ENCODE measurements at regions not wholly inside any gene's neighbourhood (a gene's known extent, or its start where the extent isn't known, plus 50 kb on each side); places are given as distances from the start of the nearest gene placed in this dataset.

GRCh38 chr6:147758303-147758702 is 249.8 kb downstream of the SAMD5 start:
- TF ChIP-seq CTCF (IDR thresholded peaks at IDR 0.05) (no peak), ZFX (IDR thresholded peaks at IDR 0.05; ENCODE audit: borderline replicate concordance) (no peak)
